K562 (cell line): ENCODE measurements at regions not wholly inside any gene's neighbourhood (a gene's known extent, or its start where the extent isn't known, plus 50 kb on each side); places are given as distances from the start of the nearest gene placed in this dataset.

Experiments
- ATAC-seq: fragments of 200-7000 bp; cut with Tn5 transposase; 3 replicates; pipeline ENCODE4 v1.9.1; 2020; ENCODE audit warnings: moderate library complexity
- BruUV-seq: library from RNA; stranded (reverse); fragments of 400-500 nt; replicated peaks from 2 replicates; lab custom pipeline; 2021; lab: Mats Ljungman, UMichigan
- CTCF ChIA-PET: fragments of 300-600 bp; formaldehyde crosslinking; extraction: SDS; loops from one replicate; lab custom pipeline; 2021; ENCODE audit warnings: low intra/inter-chr PET ratio; lab: Yijun Ruan, JAX
- POLR2A ChIA-PET: fragments of 300-600, 350-650 bp; sonication (Branson Sonifier 250); formaldehyde crosslinking; extraction: SDS; loops from one replicate; lab custom pipeline; 2021; ENCODE audit warnings: antibody characterized with exemption, inconsistent platforms; lab: Yijun Ruan, JAX
- DNase-seq, 4 experiments: peaks; one replicate each; pipeline versions ENCODE4 v3.0.0 to v3.0.0-alpha.2; 2011 to 2018; ENCODE audit warnings: low spot score in 3 of 4, mixed read lengths in 3 of 4; ENCODE audit errors: extremely low read depth in 1 of 4
- FAIRE-seq: peaks from 2 replicates; lab custom pipeline; 2011; peaks lifted over from hg19 to GRCh38; lab: Jason Lieb, UNC
- H2AFZ ChIP-seq: 2 replicates; pipeline ENCODE4 v1.6.0; 2011; ENCODE audit warnings: low read depth, low read length, control low read depth, inconsistent platforms
- H3K27ac ChIP-seq: fragments of 200-600 bp; 3 replicates; pipeline ENCODE4 v1.8.0; 2011; ENCODE audit warnings: low read depth, mild to moderate bottlenecking, control low read depth, inconsistent platforms, low read length, moderate library complexity, mixed read lengths; ENCODE audit errors: extremely low read depth
- H3K27me3 ChIP-seq, 2 experiments: fragments of 300-600 bp in 1 of 2; 2 replicates in 1 of 2; 3 replicates in 1 of 2; pipeline versions ENCODE4 v1.6.0 to v1.8.0; 2011; ENCODE audit warnings: inconsistent platforms in 2 of 2, low read length in 2 of 2, mild to moderate bottlenecking in 1 of 2, mixed read lengths in 1 of 2, moderate library complexity in 1 of 2; ENCODE audit not compliant: control insufficient read depth in 2 of 2, insufficient read depth in 2 of 2
- H3K36me3 ChIP-seq: fragments of 300-600 bp; 3 replicates; pipeline ENCODE4 v1.8.0; 2011; ENCODE audit warnings: mild to moderate bottlenecking, low read length, inconsistent platforms; ENCODE audit not compliant: control insufficient read depth, insufficient read depth
- H3K4me1 ChIP-seq, 2 experiments: fragments of 200-600 bp in 1 of 2; replicated peaks in 1 of 2; 2 replicates in 1 of 2; 3 replicates in 1 of 2; pipeline versions ENCODE4 v1.5.1 to v1.8.0; 2011; ENCODE audit warnings: inconsistent platforms in 2 of 2, low read length in 2 of 2, mild to moderate bottlenecking in 1 of 2, mixed read lengths in 1 of 2, moderate library complexity in 1 of 2; ENCODE audit not compliant: control insufficient read depth in 2 of 2, insufficient read depth in 2 of 2
- H3K4me2 ChIP-seq: 2 replicates; pipeline ENCODE4 v1.6.1; 2011; ENCODE audit warnings: low read length, control low read depth, inconsistent platforms, mixed read lengths; ENCODE audit not compliant: insufficient read depth
- H3K4me3 ChIP-seq: fragments of 200-600 bp; sonication (generic), shearing (Covaris generic); 2 replicates; pipeline ENCODE4 v1.5.1; 2016; ENCODE audit warnings: control low read depth, inconsistent platforms
- H3K79me2 ChIP-seq: fragments of 200-600 bp; 3 replicates; pipeline ENCODE4 v1.8.0; 2011; ENCODE audit warnings: low read length, inconsistent platforms; ENCODE audit not compliant: control insufficient read depth, insufficient read depth
- H3K9ac ChIP-seq, 2 experiments: 2 replicates each; pipeline versions ENCODE4 v1.6.0 to v1.6.1; 2011; ENCODE audit warnings: low read depth in 2 of 2, low read length in 2 of 2, control low read depth in 1 of 2, inconsistent platforms in 1 of 2, mild to moderate bottlenecking in 1 of 2, mixed read lengths in 1 of 2; ENCODE audit not compliant: insufficient read depth in 1 of 2
- H3K9me1 ChIP-seq: one replicate; pipeline ENCODE4 v1.6.0; 2011; ENCODE audit warnings: inconsistent platforms, mild to moderate bottlenecking, low read length, moderate library complexity; ENCODE audit not compliant: control insufficient read depth, insufficient read depth
- H3K9me3 ChIP-seq: replicated peaks from 2 replicates; pipeline ENCODE4 v1.5.1; 2011; ENCODE audit warnings: low read depth, low read length, inconsistent platforms; ENCODE audit not compliant: control insufficient read depth, insufficient read depth
- H4K20me1 ChIP-seq: replicated peaks from 2 replicates; pipeline ENCODE4 v1.6.1; 2011; ENCODE audit warnings: low read length, inconsistent platforms, mixed read lengths; ENCODE audit not compliant: control insufficient read depth, insufficient read depth
- FOXA3 ChIP-seq, 2 experiments: fragments of 450-650 bp in 1 of 2; sonication (generic) in 1 of 2; formaldehyde crosslinking; IDR thresholded peaks in 1 of 2; conservative IDR thresholded peaks in 1 of 2; 2 replicates each; pipeline versions ENCODE4 v1.4.0 to v1.8.0; 2020 to 2022; ENCODE audit warnings: mild to moderate bottlenecking in 2 of 2, missing genetic modification reagents in 1 of 2
- FOXJ3 ChIP-seq: sonication (generic); formaldehyde crosslinking; IDR thresholded peaks from 2 replicates; pipeline ENCODE4 v1.4.0; 2020; ENCODE audit warnings: mild to moderate bottlenecking, missing genetic modification reagents
- HSF4 ChIP-seq: fragments of 250-450 bp; sonication (Bioruptor Pico); IDR thresholded peaks from 2 replicates; pipeline ENCODE4 v2.1.2; 2022; ENCODE audit warnings: mild to moderate bottlenecking, moderate library complexity, borderline replicate concordance
- KLF16 ChIP-seq: IDR thresholded peaks from 2 replicates; pipeline ENCODE4 v1.6.1; 2016; ENCODE audit warnings: antibody characterized with exemption
- RHOXF2B ChIP-seq: fragments of 250-450 bp; sonication (Bioruptor Pico); conservative IDR thresholded peaks from 2 replicates; pipeline ENCODE4 v1.5.1; 2021
- STAT5B ChIP-seq: fragments of 250-450 bp; sonication (Bioruptor Pico); IDR thresholded peaks from 2 replicates; pipeline ENCODE4 v1.8.0; 2021; ENCODE audit warnings: mild to moderate bottlenecking, inconsistent platforms
- TGIF2 ChIP-seq: sonication (generic); formaldehyde crosslinking; IDR thresholded peaks from 2 replicates; pipeline ENCODE4 v1.8.1; 2022; ENCODE audit warnings: mild to moderate bottlenecking, missing genetic modification reagents, moderate library complexity
- ZNF121 ChIP-seq: sonication (generic); formaldehyde crosslinking; conservative IDR thresholded peaks from 2 replicates; pipeline ENCODE4 v1.8.0; 2022; ENCODE audit warnings: missing genetic modification reagents
- WGBS: fragments of 100-300 bp; shearing (Covaris generic); methylation state at CpG from one replicate; pipeline ENCODE4 v1.1.6; 2016; ENCODE audit warnings: low coverage, mixed read lengths; ENCODE audit not compliant: insufficient coverage; ENCODE audit errors: missing lambda C conversion rate; 5-methylcytosine and 5-hydroxymethylcytosine counted together
- in situ Hi-C: fragments of 300-500 bp; cut with MboI; formaldehyde crosslinking; loops from 4 replicates; pipeline ENCODE4 v1.15.0; 2018; ENCODE audit warnings: inconsistent platforms, mixed read lengths
- intact Hi-C: fragments of 100-400 bp; cut with micrococcal nuclease; formaldehyde crosslinking; loops from 2 replicates; pipeline ENCODE4 v1.14.2; 2022
- TF ChIP-seq, protein P1 (sequence below): fragments of 250-450 bp; sonication (Bioruptor Pico); IDR thresholded peaks from 2 replicates; pipeline ENCODE4 v1.8.0; 2021; ENCODE audit warnings: borderline replicate concordance, mild to moderate bottlenecking, moderate library complexity; ENCODE audit not compliant: poor library complexity, severe bottlenecking
- TF ChIP-seq, protein P2 (sequence below): fragments of 450-650 bp; formaldehyde crosslinking; IDR thresholded peaks from 2 replicates; pipeline ENCODE4 v1.4.0; 2020; ENCODE audit warnings: mild to moderate bottlenecking
- TF ChIP-seq, protein P3 (sequence below): fragments of 450-650 bp; formaldehyde crosslinking; IDR thresholded peaks from 2 replicates; pipeline ENCODE4 v1.4.0; 2022; ENCODE audit warnings: mild to moderate bottlenecking, moderate library complexity

DNA sequence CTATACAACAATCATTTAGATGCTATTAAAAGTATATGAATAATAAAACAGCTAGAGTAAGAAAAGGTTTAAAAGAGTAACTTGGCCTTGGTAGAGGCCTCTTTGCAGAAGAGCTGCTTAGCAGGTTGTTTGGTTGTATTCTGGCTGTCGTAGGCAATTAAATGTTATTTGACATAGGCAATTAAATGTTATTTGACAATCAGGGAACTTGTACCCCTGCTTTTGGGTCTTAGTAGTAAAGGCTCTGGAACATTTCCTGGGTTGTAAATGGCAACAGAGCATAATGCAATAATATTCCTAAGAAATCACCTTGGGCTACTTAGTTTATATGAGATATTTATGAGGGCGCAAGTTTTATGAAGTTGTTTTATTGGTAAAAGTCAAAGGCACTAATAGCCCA, 84.4 kb upstream of the SLC28A3 start:
- no peak overlapping the region for H3K4me3 ChIP-seq
- no peak for ATAC-seq
- no peaks in the 10 kb centered on the region for H3K36me3 ChIP-seq
- no peaks in the 10 kb centered on the region for H3K27me3 ChIP-seq
- POLR2A ChIA-PET: interaction anchor here (0.5 kb wide), 1 partner anchor 9 kb away, joined by 3 read pairs; no protein-coding TSS in a partner anchor
- TF ChIP-seq ZNF121 (CRISPR knock-in tag) (no peak), STAT5B (CRISPR knock-in tag) (no peak), FOXJ3 (CRISPR knock-in tag) (no peak), TGIF2 (no peak), RHOXF2B (CRISPR knock-in tag) (no peak), KLF16 (no peak), FOXA3 (CRISPR knock-in tag; conservative IDR thresholded peaks at IDR 0.05 in 1 of 2, IDR thresholded peaks at IDR 0.05 in 1 of 2) (no peak), HSF4 (CRISPR knock-in tag) (no peak)
- TF ChIP-seq, protein P1, sequence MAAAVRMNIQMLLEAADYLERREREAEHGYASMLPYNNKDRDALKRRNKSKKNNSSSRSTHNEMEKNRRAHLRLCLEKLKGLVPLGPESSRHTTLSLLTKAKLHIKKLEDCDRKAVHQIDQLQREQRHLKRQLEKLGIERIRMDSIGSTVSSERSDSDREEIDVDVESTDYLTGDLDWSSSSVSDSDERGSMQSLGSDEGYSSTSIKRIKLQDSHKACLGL: no peak
- TF ChIP-seq, protein P2, sequence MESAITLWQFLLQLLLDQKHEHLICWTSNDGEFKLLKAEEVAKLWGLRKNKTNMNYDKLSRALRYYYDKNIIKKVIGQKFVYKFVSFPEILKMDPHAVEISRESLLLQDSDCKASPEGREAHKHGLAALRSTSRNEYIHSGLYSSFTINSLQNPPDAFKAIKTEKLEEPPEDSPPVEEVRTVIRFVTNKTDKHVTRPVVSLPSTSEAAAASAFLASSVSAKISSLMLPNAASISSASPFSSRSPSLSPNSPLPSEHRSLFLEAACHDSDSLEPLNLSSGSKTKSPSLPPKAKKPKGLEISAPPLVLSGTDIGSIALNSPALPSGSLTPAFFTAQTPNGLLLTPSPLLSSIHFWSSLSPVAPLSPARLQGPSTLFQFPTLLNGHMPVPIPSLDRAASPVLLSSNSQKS: no peak
- TF ChIP-seq, protein P3, sequence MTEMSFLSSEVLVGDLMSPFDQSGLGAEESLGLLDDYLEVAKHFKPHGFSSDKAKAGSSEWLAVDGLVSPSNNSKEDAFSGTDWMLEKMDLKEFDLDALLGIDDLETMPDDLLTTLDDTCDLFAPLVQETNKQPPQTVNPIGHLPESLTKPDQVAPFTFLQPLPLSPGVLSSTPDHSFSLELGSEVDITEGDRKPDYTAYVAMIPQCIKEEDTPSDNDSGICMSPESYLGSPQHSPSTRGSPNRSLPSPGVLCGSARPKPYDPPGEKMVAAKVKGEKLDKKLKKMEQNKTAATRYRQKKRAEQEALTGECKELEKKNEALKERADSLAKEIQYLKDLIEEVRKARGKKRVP (CRISPR knock-in tag): no peak
- H3K27ac ChIP-seq: no peak overlapping the region
- no TSS peak for BruUV-seq
- in situ Hi-C loops: loop anchor here (25.0 kb wide), 1 partner anchor 537 kb away; no protein-coding TSS in a partner anchor
- H3K9ac ChIP-seq: no peak overlapping the region
- no peaks in the 10 kb centered on the region for H4K20me1 ChIP-seq
- no peak for FAIRE-seq
- intact Hi-C loops: no loop called here
- no peaks in the 10 kb centered on the region for H3K79me2 ChIP-seq
- no peak for DNase-seq
- no peaks in the 10 kb centered on the region for H3K4me1 ChIP-seq
- CTCF ChIA-PET: no interaction called here
- H3K9me1 ChIP-seq: no peaks in the 10 kb centered on the region
- H3K4me2 ChIP-seq: no peak overlapping the region
- no peak overlapping the region for H2AFZ ChIP-seq
- H3K9me3 ChIP-seq: no peaks in the 10 kb centered on the region
- WGBS: 8% methylated on average over 2 of the region's 2 CpGs
